SK-MEL-5 (cell line): ENCODE measurements at regions not wholly inside any gene's neighbourhood (a gene's known extent, or its start where the extent isn't known, plus 50 kb on each side); places are given as distances from the start of the nearest gene placed in this dataset.
A peak's percentile ranks its signal among the peaks of the same experiment; 100 is the strongest.

Experiments used
- DNase-seq: peaks from one replicate; pipeline ENCODE4 v3.0.0-alpha.2; 2016; ENCODE audit warnings: low read depth, low spot score
- in situ Hi-C: cut with HindIII; loops from 2 replicates; pipeline ENCODE4 v1.10.0; 2016; ENCODE audit warnings: low sequenced_read_pairs, high pct_unique_total_duplicates, low pct_unique_long_range_greater_than_20kb

DNA sequence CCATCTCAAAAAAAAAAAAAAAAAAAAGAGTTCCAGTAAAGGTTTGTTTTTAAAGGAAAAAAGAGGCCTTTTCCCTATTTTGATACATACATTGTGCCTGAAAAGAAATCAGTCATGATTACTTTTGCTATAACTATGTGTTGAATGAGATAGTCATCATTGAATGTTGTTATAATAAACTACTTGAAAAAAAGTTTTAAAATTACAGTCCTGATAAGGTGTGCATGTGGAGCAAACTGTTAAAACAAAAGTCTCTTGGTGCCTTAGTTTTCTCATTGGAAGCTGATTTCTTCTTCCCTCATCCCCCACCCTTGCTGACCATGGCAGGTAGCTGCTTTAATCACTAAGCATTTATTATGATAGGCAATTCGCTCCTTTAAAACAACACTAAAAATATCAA lies 172.3 kb upstream of the TBCA start:
- DNase-seq, result no peak
- in situ Hi-C loops, result no loop called here

DNA sequence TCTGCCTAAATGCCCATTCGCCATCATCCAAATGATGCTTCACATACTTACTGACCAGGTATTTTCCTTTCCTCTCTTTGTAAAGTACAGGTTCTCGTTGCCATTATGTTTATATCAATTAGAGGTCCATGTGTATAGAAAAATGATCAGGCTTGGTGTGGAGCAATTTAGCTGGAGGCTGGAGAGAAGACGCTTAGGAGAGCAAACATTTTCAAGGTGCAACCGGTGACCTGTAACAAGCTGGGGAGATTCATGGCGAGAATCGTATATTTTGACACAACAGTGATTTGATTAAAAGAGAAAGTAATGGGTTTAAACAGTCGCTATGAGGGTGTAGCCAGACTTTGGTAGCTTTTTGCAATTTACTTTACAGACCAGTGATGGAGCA lies 170.9 kb upstream of the TBCA start:
- in situ Hi-C loops, result no loop called here
- no peak for DNase-seq

DNA sequence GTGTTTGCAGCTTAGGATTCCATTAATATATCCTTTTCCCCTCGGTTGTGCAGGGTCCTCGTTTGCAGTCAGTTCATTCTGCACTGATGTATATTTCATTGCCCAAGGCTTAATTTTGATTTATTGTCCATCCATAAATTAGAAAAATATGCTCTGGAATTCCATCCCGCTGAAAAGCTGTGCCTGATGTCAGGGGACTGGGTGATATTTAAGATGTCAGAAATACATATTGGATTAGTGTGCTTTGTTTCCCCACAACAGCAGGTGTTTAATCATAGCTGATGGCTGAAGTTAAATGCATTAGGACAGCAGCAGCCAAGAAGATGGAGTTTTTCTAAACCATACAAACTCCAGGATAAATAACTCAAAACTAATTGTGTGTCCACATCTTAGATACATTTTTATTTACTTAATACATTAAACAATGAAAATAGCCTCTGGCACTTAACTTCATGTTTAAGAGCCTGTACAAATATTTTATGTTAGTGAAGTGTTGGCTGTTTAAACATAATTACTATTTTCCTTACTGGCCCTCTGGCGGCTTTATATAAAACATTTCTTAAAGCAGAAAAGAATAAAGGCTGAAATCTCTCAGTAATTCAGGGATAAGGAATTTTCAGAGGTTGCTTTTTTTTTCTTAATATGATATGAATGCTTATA lies 170.4 kb upstream of the TBCA start:
- DNase-seq, result no peak
- in situ Hi-C loops, result no loop called here

DNA sequence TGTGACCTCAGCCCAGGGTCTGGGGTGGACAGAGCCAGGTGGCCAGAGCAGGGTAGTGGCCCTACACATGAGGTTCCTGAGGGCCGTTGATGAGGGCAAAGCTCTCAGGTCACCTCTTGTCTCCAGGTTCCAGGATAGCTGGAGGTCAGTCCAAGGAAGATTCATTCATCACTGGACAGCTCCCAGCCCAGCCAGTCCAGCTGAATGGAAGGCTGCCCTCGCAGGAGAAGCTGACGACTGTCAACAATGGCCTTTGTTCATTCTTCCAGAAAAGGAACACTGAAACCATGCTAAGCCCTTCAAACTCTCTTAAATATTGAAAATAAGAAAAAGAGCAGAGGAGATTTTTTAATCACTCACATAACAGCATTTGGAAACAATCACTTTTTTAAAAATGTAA lies 169.7 kb upstream of the TBCA start:
- DNase-seq, result peak; percentile 32
- in situ Hi-C loops, result no loop called here

DNA sequence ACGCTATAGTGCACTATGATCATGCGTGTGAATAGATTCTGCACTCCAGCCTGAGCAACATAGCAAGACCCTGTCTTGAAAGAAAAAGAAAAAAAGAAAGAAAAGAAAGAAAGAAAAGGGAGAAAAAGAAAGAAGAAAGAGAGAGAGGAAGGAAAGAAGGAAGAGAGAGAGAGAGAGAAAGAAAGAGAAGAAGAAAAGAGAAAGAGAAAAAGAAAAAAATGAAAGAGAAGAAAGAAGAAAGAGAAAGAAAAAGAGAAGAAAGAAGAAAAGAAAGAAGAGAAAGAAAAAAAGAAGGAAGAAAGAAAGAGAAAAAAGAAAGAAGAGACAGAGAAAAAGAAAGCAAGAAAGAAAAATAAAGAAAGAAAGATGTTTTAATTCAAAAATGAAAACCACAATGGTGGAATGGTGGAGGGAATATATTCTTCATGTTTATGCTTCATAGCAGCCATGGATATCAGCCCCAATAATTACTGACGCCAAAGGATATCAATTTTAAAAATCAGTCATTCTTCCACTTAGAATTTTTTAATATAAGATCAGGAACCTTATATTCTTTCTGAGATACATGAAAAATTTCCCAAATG lies 168.7 kb upstream of the TBCA start:
- in situ Hi-C loops, result no loop called here

DNA sequence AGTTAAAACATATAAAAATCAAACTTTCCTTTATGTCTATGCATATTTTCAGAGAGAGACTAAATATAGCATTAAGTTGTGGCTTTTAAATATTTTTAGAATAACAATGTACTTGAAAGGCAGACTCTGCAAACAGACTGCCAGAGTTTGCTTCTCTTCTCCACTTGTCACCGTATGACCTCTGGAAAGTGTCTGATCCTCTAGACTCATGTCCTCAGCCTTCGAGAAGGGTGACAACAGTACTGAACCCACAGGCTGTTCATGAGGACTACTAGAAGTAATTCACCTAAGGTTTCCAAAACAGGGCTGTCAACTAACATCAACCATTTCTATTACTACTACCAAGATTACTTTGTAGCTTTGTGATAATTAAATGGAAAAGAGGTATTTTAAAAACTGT lies 167.7 kb upstream of the TBCA start:
- in situ Hi-C loops, result no loop called here
- no peak for DNase-seq

More for the DNA sequence above, 168.7 kb upstream of the TBCA start:
- no peak for DNase-seq

DNA sequence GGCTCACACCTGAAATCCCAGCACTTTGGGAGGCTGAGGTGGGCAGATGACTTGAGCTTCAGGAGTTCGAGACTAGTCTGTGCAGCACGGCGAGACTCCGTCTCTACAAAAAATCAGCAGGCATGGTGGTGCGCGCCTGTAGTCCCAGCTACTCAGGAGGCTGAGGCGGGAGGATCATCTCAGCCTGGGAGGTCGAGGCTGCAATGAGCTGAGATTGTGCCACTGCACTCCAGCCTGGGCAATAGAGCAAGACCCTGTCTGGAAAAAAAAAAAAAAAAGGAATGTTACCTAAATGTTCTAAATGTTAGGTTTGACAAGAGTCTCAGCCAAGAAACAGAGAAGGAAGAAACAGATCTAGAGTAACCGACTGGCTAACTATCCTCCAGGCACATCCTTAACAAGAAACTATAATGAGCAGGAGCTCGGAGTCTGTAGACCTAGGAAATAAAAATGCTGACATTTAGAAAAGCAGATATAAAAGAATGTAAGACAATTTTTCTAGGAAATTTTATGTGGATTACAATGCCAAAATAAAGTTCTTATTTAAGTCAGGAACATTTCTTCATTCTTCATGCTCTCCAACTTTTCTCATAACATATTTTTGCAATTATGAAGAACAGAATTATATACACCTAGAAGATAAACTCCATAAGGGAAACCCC lies 166.6 kb upstream of the TBCA start:
- in situ Hi-C loops, result no loop called here
- no peak for DNase-seq

DNA sequence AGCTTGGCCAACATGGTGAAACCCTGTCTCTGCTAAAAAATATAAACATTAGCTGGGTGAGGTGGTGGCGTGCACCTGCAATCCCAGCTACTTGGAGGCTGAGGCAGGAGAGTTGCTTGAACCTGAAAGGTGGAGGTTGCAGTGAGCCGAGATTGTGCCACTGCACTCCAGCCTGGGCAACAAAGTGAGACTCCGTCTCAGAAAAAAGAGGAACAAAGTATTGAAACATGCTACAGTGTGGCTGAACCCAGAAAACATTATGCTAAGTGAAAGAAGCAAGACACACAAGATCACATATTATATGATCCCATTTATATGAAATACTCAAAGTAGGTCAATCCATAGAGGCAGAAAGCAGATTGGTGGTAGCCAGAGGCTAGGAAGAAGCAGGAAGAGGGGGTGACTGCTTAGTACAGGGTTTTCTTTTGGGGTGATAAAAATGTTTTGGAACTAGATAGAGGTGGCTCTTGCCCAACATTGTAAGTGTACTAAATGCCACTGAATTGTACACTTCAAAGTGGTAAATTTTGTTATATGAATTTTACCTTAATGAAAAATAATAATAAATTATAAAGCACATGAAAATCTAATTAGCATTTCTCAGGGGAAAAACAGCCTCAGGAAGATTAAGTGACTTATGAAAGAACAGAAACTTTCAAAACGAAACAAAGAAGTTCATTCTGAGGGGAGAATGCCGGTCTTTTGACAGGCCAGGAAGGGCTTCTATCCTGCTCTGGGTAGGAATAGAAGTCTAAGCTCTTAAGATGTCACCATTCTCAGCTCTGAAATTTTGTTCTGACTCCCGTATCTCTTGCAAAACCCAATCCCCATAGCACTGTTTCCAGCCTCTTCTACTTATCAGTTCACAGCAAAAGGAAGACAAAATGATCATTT lies 161.1 kb upstream of the TBCA start:
- peak; percentile 68 for DNase-seq
- in situ Hi-C loops, result no loop called here

DNA sequence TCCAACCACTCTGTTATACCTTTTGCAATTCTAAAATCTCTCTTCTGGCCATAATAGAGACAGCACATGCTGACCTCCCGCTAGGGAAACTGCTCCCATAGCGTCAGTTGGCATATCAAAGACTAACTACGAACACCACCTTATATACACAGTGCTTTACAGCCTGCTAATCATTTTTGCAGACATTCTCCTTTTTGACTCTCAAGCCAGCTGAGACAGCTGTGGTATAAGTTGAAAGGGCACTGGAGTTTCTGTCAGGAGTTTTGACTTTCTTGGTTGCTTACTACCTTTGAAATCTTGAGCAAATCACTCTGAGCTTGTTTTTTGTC lies 160.2 kb upstream of the TBCA start:
- DNase-seq, result no peak
- in situ Hi-C loops, result no loop called here

DNA sequence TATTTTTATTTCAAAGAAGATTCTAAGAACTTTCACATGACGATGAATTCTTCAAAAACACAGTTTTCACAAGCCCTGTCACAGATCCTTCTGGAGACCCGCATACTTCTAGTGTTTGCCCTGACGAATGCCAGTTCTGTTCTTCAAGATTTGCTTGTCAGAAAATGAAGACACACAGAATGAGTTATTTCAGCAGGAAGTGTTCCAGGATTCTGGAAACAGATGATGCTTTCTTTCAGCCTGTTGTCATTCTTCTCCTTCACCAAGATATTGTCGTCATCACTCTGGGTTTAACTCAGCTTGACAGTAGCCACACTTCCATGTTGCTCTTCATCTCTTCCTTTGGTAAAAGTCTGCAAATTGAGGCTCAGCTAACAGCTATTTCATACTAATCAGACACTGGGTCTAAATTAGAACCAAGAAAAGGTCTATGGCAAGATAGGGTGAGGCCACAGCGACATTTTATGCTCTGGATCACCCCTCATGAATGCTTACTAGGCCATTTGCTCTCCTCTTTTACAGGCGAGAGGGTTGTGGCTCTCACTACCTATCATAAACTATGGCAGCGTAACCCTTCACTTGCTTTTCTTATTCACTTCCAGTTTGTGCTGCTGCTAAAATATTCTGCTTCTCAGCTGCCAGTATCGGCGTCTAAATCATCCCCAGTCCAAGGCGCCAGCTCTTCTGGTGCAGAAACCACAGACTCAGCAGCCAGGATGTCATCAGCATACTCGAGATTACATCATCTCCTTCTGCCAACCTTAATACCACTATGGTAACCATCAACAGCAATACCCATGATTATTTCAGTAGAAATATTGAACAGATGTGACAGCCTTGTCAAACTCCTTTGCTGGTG lies 159.6 kb upstream of the TBCA start:
- DNase-seq, result peak; percentile 89
- in situ Hi-C loops, result no loop called here

DNA sequence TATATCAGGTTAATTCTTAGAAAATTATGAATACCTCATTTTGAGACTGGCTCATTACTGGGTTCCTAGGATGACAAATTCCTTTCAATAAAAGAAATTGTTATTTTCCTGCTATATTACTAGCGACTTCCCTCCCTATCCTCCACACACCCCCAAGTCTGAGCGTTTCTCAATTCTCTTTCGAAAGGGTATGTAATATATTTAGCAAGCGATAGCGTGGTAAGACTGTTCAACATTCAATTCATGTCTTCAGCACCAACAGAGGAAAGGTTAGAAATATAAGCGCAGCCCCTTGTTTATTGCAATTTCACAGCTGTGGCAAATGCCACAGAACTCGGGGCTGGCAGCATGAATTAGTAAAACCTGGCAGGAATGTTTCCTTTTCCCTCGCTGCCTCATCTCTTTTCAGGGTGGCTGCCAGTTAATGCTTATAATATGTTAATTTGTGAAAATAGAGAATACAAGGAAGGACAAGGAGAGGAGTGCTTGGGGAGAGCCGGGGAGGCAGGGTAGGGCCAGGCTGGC lies 152.7 kb upstream of the TBCA start:
- in situ Hi-C loops, result no loop called here
- DNase-seq, result no peak

DNA sequence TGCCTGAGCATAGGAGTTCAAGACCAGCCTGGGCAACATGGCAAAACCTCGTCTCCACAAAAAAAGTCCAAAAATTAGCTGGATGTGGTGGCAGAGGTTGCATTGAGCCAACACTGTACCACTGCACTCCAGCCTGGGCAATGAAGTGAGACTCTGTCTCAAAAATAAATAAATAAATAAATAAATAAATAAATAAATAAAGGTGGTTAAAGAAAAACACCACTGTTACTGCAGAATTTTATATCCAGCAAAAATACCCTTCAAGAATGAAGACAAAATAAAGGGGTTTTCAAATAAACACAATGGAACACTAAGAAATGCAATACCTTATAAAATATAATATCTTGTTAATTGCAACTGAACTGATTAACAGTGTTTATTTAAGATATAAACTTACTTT lies 150.2 kb upstream of the TBCA start:
- DNase-seq, result no peak
- in situ Hi-C loops, result no loop called here

DNA sequence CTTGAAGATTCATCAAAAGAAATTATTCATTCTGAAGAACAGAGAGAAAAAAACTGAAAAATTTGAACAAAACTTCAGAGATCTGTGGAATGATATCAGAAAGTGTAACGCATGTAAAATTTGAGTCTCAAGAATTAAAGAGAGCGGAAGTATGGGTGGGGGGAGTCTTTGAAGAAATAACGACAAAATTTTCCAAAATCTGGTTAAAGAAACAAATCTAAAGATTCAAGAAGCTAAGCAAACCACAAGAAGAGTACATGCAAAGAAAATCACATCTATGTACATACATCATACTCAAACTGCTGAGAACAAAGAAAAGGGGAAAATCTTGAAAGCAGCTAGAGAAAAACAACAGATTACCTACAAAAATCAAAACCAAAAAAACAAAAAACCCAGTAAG lies 149.4 kb upstream of the TBCA start:
- no peak for DNase-seq
- in situ Hi-C loops, result no loop called here

DNA sequence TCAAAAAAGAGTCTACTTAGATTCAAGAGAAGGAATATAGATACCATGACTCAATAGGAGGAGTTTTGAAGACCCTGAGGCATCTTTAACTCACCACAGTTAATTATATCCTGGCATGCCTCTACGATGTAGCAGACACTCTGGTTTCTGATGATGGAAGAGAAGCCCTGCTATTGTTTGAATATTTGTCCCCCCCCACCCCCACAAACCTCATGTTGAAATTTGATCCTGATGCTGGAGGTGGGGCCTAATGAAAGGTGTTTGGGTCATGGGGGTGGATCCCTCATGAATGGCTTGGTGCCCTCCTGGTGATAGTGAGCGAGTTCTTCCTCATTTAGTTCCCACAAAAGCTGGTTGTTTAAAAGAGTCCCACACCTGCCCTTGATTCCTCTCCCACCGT lies 147.9 kb upstream of the TBCA start:
- peak; percentile 58 for DNase-seq
- in situ Hi-C loops, result no loop called here

DNA sequence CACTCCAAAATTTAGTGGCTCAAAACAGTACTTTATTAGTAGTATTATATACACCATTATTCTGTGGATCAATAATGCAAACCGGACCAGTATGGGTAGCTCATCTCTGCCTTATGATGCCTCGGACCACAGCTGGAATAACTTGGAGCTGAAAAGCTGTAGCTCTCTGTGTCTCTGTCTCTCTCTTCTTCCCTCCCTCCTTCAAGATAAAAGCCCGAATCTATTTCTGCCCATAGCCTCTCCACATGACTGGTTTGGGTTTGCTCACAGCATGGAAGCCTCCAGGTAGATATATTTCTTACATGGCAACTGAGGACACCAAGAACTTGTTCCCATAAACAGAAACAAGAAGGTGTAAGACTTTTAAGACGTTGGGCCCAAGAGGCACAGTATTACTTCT lies 147.5 kb upstream of the TBCA start:
- no peak for DNase-seq
- in situ Hi-C loops, result no loop called here

DNA sequence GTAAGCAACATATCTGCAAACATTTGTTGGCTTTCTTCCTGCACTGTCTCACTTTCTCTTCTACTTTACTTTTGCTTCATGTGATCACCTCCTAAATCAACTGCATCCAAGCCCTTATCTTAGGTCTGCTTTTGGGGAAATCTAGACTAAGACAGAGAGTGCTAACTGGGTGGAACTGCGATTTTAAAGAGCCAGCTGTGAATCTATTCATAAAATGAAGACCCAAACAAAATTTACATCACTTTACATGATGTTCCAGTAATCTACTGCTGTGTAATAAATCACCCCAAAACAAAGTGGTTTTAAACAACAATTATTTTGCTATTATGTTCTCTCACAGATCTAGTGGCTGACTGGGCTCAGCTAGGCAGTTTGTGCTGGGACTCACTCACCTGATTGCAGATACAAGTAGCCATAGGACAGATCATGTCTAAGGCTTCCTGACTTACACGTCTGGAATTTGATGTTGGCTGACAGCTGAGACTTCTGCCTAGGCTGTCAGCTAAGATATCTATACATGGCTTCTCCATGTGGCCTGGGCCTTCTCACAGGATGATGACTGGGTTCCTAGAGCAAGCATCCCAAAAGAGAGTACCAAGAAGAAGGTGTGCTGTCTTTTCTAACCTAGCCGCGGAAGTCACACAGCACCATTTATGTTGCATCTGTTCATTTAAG lies 145.1 kb upstream of the TBCA start:
- DNase-seq, result no peak
- in situ Hi-C loops, result no loop called here
